EL (cell line): ENCODE measurements at regions not wholly inside any gene's neighbourhood (a gene's known extent, or its start where the extent isn't known, plus 50 kb on each side); places are given as distances from the start of the nearest gene placed in this dataset.

ENCODE experiments used
- DNase-seq: peaks from one replicate; pipeline ENCODE4 v3.0.0-alpha.2; 2016

DNA sequence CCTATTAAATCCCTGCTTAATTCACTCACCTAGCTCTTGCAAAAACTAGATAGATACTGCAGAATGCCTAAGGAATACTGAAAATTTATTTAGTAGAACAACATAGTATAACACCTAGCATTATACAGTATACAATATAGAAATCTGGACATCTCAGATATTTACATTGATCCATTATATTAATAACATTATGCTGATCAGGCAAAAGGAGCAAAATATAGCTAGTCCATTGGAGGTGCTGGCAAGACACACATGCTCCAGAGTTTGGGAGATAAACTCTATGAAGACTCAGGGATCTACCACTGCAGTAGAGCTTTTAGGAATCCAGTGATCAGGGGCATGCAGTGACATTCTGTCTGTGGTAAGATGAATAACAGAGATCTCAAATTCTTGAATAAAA, 357.6 kb downstream of the TBC1D4 start:
- no peak for DNase-seq

- DNase-seq, result no peak
Measured at GRCh38 chr13:75123428-75123827, 358.5 kb downstream of the TBC1D4 start.

GRCh38 chr13:75120085-75120484, 361.9 kb downstream of the TBC1D4 start:
- DNase-seq, result no peak

DNA sequence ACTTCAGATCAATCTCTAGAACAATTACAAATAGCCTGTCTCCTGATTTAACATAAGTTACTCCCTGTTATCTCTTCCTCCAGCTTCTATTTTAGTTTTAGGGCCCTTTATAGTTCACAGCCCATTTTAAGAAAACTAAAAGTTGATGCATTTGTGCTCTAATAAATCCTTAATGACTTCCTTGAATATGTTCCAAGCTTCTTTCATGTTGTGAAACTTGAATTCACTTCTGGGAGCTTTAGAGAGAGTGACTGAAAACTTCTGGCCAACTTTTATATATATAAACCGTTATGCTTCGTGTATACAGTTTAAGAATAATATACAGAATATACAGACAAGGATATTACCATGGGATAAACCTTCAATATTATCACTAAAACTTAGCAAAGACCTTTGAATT, 366.8 kb downstream of the TBC1D4 start:
- DNase-seq, result no peak

GRCh38 chr13:75103976-75104375, 378.0 kb downstream of the TBC1D4 start:
- no peak for DNase-seq

DNA sequence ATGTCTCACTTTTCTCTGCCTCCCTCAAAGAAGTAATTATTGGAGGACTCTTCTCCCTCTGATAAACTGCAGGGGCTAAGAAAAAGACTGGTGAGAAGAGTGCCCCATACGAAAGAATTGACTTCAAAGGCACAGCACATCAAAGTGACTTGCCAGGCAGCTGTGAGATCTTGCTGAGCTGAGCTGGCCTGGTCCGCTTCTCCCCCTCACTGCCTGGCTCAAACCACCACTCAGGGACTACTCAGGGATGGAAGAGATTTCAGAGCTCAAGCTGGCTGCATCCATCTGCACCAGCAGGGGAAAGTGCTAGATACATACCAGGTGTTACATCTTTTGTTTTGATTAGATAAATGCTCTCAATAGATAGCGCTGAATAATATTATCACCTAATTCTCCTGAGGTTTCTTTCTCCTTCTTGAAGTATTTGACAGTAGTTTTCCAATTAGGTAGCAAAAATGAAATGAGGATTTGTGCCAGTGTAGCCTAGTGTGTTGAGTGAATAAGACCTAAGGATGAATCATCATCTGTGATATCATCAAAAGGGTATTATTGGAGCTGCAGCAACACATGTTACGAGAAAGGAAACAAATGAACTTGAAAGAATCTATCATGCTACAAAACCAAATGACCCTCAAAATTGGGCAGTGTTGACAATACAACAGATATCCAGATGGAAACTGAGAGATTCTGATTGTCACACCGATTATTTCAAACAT, 379.8 kb downstream of the TBC1D4 start:
- DNase-seq, result peak; percentile 55

GRCh38 chr13:75101348-75101747, 380.6 kb downstream of the TBC1D4 start:
- no peak for DNase-seq

DNA sequence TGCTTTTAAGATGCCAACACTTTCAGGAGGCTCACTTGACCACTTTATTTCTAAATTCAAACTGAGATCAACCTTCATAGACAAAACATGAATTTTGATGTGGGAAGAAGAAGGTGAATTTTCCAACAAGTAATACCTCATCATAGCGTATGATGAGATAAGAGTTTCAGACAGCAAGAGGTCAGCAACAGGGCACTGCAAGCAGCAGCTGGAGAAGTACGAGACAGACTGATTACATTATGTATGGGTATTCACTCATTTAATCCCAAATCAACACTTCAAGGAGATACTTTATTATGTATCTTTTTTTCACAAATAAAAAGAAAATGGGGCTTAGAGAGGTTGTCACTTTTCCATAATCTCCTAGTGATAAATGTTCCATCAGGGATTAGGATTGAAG, 389.8 kb downstream of the TBC1D4 start:
- no peak for DNase-seq

DNA sequence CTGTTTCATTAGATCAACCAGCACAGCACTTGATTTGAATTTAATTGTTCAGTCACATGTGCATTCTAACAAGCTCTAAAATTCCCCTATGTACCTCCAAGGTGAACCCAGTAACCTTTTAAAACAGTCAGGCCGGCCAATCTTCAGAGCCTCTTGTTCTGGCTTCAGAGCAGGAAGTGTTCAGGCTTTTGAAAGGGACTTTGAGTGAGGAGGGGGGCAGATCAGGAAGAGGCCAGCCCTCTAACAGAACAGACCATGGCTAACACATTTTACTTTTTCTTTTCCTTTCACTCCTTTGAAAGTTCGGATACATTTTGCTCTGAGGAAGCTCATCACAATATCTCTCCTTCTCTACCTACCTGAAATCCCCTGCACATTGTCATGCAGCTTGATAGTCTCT, 390.3 kb downstream of the TBC1D4 start:
- DNase-seq, result no peak

DNA sequence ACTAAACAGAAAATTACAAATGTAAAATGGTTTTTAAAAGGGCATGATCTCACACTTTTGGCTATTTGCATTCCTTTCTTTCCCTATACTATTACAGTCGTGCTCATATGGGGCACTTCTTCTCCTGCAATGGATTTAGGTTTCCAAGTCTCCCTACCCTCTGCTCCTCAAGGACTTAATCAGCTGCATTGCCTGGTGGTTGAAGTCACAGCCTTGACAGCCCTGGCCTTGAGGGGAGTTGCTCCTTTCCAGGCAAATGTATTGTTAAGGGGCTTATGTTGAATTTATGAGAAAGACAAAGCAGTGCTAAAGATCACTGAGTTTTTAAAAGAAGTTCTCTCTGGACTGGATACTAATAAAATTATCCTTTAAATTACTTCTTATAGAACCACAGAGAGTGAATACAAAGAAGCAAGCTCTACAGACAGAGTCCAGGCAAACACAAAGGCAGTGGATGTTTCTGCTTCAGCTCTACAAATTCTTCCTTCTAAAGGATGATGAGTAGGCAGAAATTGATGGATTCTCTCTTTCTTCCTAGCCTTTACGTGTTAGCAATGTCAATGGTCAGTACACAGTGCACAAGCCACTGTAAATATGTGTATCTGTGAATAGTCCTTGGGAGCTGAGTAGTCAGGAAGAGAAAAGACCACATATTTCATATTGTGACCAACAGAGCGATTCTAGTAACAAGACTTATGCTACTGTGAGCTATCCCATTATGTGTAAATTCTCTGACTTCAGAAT, 390.9 kb downstream of the TBC1D4 start:
- no peak for DNase-seq

- no peak for DNase-seq
Measured at GRCh38 chr13:75088915-75089314, 393.1 kb downstream of the TBC1D4 start.

GRCh38 chr13:75079226-75079625, 402.7 kb downstream of the TBC1D4 start:
- peak; percentile 54 for DNase-seq

DNA sequence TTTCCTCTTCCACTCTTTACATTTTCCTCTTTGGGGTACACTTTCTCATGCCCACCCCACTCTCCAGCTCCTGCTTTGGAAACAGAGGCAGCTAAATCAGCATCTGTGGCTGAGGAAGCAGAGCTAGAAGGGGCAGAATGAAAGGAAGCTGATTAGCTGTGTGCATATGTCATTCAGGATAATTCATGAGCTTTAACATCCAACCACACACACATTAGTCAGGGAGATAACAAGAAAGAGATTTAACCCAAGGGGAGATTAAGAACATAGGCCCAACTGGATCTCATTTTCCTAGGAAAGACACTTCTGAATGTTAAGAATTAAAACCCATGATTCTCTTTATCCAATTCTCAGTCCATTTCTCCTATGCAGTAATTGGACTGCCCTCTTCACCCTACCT, 405.5 kb downstream of the TBC1D4 start:
- DNase-seq, result no peak

DNA sequence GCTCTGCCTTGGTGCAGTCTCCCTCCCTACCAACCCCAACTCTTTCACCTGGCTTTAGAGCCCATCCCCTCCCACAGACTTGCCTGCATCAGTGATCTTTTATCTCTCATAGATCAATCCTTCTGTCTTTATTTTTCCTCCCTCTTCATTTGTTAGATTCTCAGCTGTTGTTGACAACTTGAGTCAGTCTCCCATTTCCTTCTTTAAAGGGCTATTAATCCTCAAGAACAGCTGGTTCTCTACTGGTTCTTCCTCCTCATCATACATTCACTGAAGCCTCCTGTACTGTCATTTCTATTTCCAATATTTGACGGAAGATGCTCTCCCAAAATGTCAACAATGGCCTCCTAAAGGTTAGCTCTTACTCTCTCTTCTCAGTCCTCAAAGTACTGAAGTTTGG, 408.2 kb downstream of the TBC1D4 start:
- no peak for DNase-seq

DNA sequence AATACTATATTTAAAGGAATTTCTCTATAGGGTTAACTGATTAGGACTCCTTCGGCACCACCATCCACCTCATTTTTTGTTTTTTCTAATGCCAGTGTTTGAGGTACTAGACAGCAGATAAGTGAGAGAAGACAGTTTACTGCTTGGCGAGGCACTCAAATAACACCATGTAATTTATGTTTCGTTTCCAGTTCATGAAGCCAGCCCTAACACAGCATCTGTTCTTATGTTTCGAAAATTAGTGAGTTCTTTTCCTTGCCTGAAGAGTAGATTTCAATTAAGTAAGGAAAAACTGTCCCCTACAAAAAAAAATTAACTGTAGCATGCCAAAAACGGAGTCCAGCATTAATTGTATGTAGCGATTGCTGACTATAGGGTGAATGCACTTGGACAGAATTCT, 409.1 kb downstream of the TBC1D4 start:
- no peak for DNase-seq

DNA sequence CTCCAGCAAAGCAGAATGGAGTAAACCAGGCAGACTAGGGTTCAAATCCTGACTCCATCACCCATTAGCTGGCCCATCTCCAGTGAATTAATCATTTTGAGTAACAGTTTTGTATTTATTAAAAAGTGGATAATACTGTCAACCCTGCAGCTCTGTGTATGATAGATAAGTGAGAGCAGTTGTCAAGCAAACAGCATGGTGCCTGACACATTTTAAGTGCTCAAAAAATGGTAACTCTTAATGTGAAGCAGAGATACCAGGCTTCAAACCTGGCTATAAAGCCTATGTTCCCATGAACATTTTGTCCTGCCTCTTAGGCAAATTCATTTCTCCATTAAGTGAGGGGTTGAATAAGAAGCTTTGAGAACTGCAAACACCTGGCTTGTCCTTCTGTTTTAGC, 409.6 kb downstream of the TBC1D4 start:
- no peak for DNase-seq

DNA sequence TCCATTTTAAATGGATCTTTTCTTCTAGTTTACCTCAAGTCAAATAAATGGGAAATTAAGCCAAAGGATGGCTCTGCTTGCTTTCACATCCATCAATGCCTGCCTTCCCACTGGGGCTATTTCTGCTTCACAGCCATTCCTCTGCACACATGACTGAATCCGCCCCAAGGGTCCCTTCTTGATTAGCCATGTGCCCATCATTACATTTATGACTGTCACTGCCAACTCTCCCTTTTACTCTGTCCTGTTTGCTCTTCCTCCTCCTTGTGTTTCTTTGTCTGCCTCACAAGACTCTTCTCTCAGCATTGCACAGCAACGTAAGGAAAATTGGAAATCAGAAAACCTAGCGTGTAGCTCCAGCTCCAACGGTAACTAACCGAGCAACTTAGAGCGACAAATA, 410.2 kb downstream of the TBC1D4 start:
- DNase-seq, result no peak

DNA sequence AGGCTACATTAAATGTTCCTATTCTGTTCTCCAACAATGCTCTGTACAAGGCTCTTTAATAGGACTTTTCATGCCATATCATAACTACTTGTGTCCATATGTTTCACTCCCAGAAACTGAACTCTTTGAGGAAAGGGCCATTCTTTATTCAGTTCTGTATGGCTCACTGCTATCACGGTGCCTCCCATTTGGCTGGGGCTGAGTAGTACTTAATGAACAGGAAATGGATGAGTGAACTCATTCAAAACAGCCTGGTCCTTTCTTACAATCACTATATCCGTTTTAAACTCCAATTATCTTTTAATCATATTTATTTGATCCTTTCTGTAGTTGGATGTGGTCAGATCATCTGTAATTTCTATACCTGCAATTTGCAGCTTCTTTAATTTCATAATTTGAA, 410.6 kb downstream of the TBC1D4 start:
- no peak for DNase-seq

DNA sequence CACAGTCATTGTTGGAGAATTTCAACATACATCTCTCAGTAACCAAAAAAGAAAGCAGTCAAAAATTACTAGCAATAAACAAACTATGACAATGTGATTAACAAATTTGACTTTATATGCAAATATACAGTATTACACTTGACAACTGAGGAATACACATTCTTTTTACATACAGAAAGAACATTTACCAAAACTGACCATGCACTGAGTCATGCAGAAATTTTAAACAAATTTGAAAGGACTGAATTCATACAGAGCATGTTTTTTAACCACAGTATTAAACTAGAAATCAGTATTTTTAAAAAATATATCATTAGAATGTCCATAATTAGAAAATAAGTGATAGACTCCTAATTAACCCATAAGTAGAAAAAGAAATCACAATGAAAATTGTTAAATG, 420.1 kb downstream of the TBC1D4 start:
- DNase-seq, result no peak

DNA sequence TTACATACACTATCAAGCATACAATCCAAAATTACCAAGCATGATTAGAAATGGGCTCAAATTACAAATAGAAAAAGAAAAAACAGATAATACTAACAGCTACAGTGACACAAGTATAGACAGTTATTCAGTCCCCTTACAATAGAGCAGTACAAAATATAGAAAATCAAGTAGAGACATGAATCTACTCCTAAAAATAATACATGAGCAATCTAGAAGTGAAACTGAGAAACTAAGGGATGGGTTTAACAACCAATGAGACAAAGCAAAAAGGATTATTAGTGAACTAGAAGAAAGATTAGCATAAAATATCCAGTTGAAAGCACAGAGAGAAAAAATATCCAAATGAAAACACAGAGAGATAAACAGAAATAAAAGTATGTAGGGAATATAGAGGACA, 426.7 kb downstream of the TBC1D4 start:
- no peak for DNase-seq

- no peak for DNase-seq
Measured at GRCh38 chr13:75052616-75053015, 429.4 kb downstream of the TBC1D4 start.

DNA sequence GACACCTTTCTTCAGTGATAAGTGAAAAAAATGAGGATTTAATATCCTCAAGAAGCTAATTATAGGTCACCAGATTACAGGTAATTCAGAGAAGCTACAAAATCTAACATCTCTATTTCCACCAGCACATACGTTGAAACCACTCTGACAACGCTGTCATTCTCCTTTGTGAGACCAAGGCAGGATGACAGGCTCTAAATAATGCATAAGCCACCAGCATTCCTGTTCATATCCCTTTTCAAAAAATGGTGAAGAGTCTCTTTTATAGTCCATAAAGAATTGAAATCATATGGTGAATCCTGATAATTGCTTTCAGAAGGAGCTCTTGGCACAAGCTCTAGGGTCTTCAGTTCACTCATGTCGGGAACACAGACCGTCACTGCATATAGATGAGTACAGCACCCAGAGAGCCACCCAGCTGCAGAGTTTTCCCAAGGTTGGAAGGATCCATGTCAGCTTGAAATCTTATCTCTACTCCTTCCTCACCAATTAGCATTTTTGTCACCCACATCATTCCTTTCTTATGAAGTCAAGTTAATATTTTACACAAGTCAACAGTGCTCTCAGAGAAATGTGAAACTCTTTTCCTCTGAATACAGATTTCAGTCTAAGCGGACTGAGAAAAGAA, 431.4 kb downstream of the TBC1D4 start:
- DNase-seq, result peak; percentile 58

- no peak for DNase-seq
Measured at GRCh38 chr13:75049735-75050335, 432.1 kb downstream of the TBC1D4 start.

- no peak for DNase-seq
Measured at GRCh38 chr13:75042807-75043206, 439.2 kb downstream of the TBC1D4 start.
